K562 (cell line): ENCODE measurements at regions not wholly inside any gene's neighbourhood (a gene's known extent, or its start where the extent isn't known, plus 50 kb on each side); places are given as distances from the start of the nearest gene placed in this dataset.

Experiments
- ATAC-seq: fragments of 200-7000 bp; cut with Tn5 transposase; 3 replicates; pipeline ENCODE4 v1.9.1; 2020; ENCODE audit warnings: moderate library complexity
- BruUV-seq: library from RNA; stranded (reverse); fragments of 400-500 nt; replicated peaks from 2 replicates; lab custom pipeline; 2021; lab: Mats Ljungman, UMichigan
- CTCF ChIA-PET: fragments of 300-600 bp; formaldehyde crosslinking; extraction: SDS; loops from one replicate; lab custom pipeline; 2021; ENCODE audit warnings: low intra/inter-chr PET ratio; lab: Yijun Ruan, JAX
- POLR2A ChIA-PET: fragments of 300-600, 350-650 bp; sonication (Branson Sonifier 250); formaldehyde crosslinking; extraction: SDS; loops from one replicate; lab custom pipeline; 2021; ENCODE audit warnings: antibody characterized with exemption, inconsistent platforms; lab: Yijun Ruan, JAX
- DNase-seq, 4 experiments: peaks; one replicate each; pipeline versions ENCODE4 v3.0.0 to v3.0.0-alpha.2; 2011 to 2018; ENCODE audit warnings: low spot score in 3 of 4, mixed read lengths in 3 of 4; ENCODE audit errors: extremely low read depth in 1 of 4
- FAIRE-seq: peaks from 2 replicates; lab custom pipeline; 2011; peaks lifted over from hg19 to GRCh38; lab: Jason Lieb, UNC
- H2AFZ ChIP-seq: 2 replicates; pipeline ENCODE4 v1.6.0; 2011; ENCODE audit warnings: low read depth, low read length, control low read depth, inconsistent platforms
- H3K27ac ChIP-seq: fragments of 200-600 bp; 3 replicates; pipeline ENCODE4 v1.8.0; 2011; ENCODE audit warnings: low read depth, mild to moderate bottlenecking, control low read depth, inconsistent platforms, low read length, moderate library complexity, mixed read lengths; ENCODE audit errors: extremely low read depth
- H3K27me3 ChIP-seq, 2 experiments: fragments of 300-600 bp in 1 of 2; 2 replicates in 1 of 2; 3 replicates in 1 of 2; pipeline versions ENCODE4 v1.6.0 to v1.8.0; 2011; ENCODE audit warnings: inconsistent platforms in 2 of 2, low read length in 2 of 2, mild to moderate bottlenecking in 1 of 2, mixed read lengths in 1 of 2, moderate library complexity in 1 of 2; ENCODE audit not compliant: control insufficient read depth in 2 of 2, insufficient read depth in 2 of 2
- H3K36me3 ChIP-seq: fragments of 300-600 bp; 3 replicates; pipeline ENCODE4 v1.8.0; 2011; ENCODE audit warnings: mild to moderate bottlenecking, low read length, inconsistent platforms; ENCODE audit not compliant: control insufficient read depth, insufficient read depth
- H3K4me1 ChIP-seq, 2 experiments: fragments of 200-600 bp in 1 of 2; replicated peaks in 1 of 2; 2 replicates in 1 of 2; 3 replicates in 1 of 2; pipeline versions ENCODE4 v1.5.1 to v1.8.0; 2011; ENCODE audit warnings: inconsistent platforms in 2 of 2, low read length in 2 of 2, mild to moderate bottlenecking in 1 of 2, mixed read lengths in 1 of 2, moderate library complexity in 1 of 2; ENCODE audit not compliant: control insufficient read depth in 2 of 2, insufficient read depth in 2 of 2
- H3K4me2 ChIP-seq: 2 replicates; pipeline ENCODE4 v1.6.1; 2011; ENCODE audit warnings: low read length, control low read depth, inconsistent platforms, mixed read lengths; ENCODE audit not compliant: insufficient read depth
- H3K4me3 ChIP-seq: fragments of 200-600 bp; sonication (generic), shearing (Covaris generic); 2 replicates; pipeline ENCODE4 v1.5.1; 2016; ENCODE audit warnings: control low read depth, inconsistent platforms
- H3K79me2 ChIP-seq: fragments of 200-600 bp; 3 replicates; pipeline ENCODE4 v1.8.0; 2011; ENCODE audit warnings: low read length, inconsistent platforms; ENCODE audit not compliant: control insufficient read depth, insufficient read depth
- H3K9ac ChIP-seq, 2 experiments: 2 replicates each; pipeline versions ENCODE4 v1.6.0 to v1.6.1; 2011; ENCODE audit warnings: low read depth in 2 of 2, low read length in 2 of 2, control low read depth in 1 of 2, inconsistent platforms in 1 of 2, mild to moderate bottlenecking in 1 of 2, mixed read lengths in 1 of 2; ENCODE audit not compliant: insufficient read depth in 1 of 2
- H3K9me1 ChIP-seq: one replicate; pipeline ENCODE4 v1.6.0; 2011; ENCODE audit warnings: inconsistent platforms, mild to moderate bottlenecking, low read length, moderate library complexity; ENCODE audit not compliant: control insufficient read depth, insufficient read depth
- H3K9me3 ChIP-seq: replicated peaks from 2 replicates; pipeline ENCODE4 v1.5.1; 2011; ENCODE audit warnings: low read depth, low read length, inconsistent platforms; ENCODE audit not compliant: control insufficient read depth, insufficient read depth
- H4K20me1 ChIP-seq: replicated peaks from 2 replicates; pipeline ENCODE4 v1.6.1; 2011; ENCODE audit warnings: low read length, inconsistent platforms, mixed read lengths; ENCODE audit not compliant: control insufficient read depth, insufficient read depth
- CHD2 ChIP-seq: IDR thresholded peaks from 2 replicates; pipeline ENCODE4 v1.6.1; 2011; ENCODE audit warnings: low read depth, low read length
- CTBP1 ChIP-seq: fragments of 450-650 bp; IDR thresholded peaks from 2 replicates; pipeline ENCODE4 v1.6.1; 2016; ENCODE audit warnings: borderline replicate concordance
- DNMT1 ChIP-seq: fragments of 450-650 bp; IDR thresholded peaks from 2 replicates; pipeline ENCODE4 v1.6.1; 2016; ENCODE audit warnings: antibody characterized with exemption, mild to moderate bottlenecking
- E2F6 ChIP-seq, 2 experiments: IDR thresholded peaks; 2 replicates each; pipeline ENCODE4 v1.6.1; 2011; ENCODE audit warnings: borderline replicate concordance in 1 of 2, control low read depth in 1 of 2, low read depth in 1 of 2, low read length in 1 of 2, mild to moderate bottlenecking in 1 of 2, mixed read lengths in 1 of 2, moderate library complexity in 1 of 2; ENCODE audit not compliant: insufficient read depth in 1 of 2, insufficient read length in 1 of 2, poor library complexity in 1 of 2, severe bottlenecking in 1 of 2; ENCODE audit errors: extremely low read depth in 1 of 2
- EWSR1 ChIP-seq: fragments of 450-650 bp; IDR thresholded peaks from 2 replicates; pipeline ENCODE4 v1.6.1; 2018; ENCODE audit warnings: borderline replicate concordance, mild to moderate bottlenecking, low read depth, moderate library complexity; ENCODE audit not compliant: partially characterized antibody
- FUS ChIP-seq: fragments of 200-400 bp; formaldehyde crosslinking; optimal IDR thresholded peaks from 2 replicates; pipeline ENCODE3; 2017; ENCODE audit warnings: low read depth, low read length
- GATAD2A ChIP-seq: fragments of 450-650 bp; IDR thresholded peaks from 2 replicates; pipeline ENCODE4 v1.6.1; 2017
- KDM4B ChIP-seq, 2 experiments: fragments of 450-650 bp in 1 of 2; sonication (generic) in 1 of 2; IDR thresholded peaks; 2 replicates each; pipeline ENCODE4 v1.6.1; 2016 to 2017; ENCODE audit warnings: borderline replicate concordance in 2 of 2, antibody characterized with exemption in 1 of 2, low read depth in 1 of 2, mild to moderate bottlenecking in 1 of 2
- LEF1 ChIP-seq: fragments of 450-650 bp; IDR thresholded peaks from 2 replicates; pipeline ENCODE4 v1.6.1; 2016; ENCODE audit warnings: mild to moderate bottlenecking
- MBD2 ChIP-seq: sonication (generic); IDR thresholded peaks from 2 replicates; pipeline ENCODE4 v1.6.1; 2016; ENCODE audit warnings: low read depth, borderline replicate concordance
- MIER1 ChIP-seq: fragments of 450-650 bp; IDR thresholded peaks from 2 replicates; pipeline ENCODE4 v1.6.1; 2016; ENCODE audit warnings: antibody characterized with exemption, mild to moderate bottlenecking, low read depth
- MYC ChIP-seq, 2 experiments: fragments of 250-450 bp in 1 of 2; sonication (Bioruptor Pico) in 1 of 2; IDR thresholded peaks; 2 replicates each; pipeline versions ENCODE4 v1.5.1 to v1.6.1; 2012 to 2021; ENCODE audit warnings: low read depth in 2 of 2, borderline replicate concordance in 1 of 2, improper control_type of control experiment in 1 of 2, low read length in 1 of 2, mild to moderate bottlenecking in 1 of 2, moderate library complexity in 1 of 2
- NCOA2 ChIP-seq, 2 experiments: fragments of 450-650 bp; IDR thresholded peaks; 2 replicates each; pipeline ENCODE4 v1.6.1; 2018; ENCODE audit warnings: mild to moderate bottlenecking in 2 of 2, moderate library complexity in 1 of 2; ENCODE audit not compliant: partially characterized antibody in 2 of 2
- NFRKB ChIP-seq: fragments of 450-650 bp; IDR thresholded peaks from 2 replicates; pipeline ENCODE4 v1.6.1; 2016; ENCODE audit warnings: low read depth
- PHB ChIP-seq: fragments of 250-450 bp; sonication (Bioruptor Pico); IDR thresholded peaks from 2 replicates; pipeline ENCODE4 v1.5.0; 2021
- PPARD ChIP-seq: fragments of 250-450 bp; sonication (Bioruptor Pico); IDR thresholded peaks from 2 replicates; pipeline ENCODE4 v1.8.0; 2022; ENCODE audit warnings: inconsistent platforms, mild to moderate bottlenecking, moderate library complexity
- PURB ChIP-seq: sonication (generic); formaldehyde crosslinking; IDR thresholded peaks from 2 replicates; pipeline ENCODE4 v1.9.0; 2021; ENCODE audit warnings: low read depth, mild to moderate bottlenecking, missing genetic modification reagents
- SOX6 ChIP-seq: fragments of 450-650 bp; IDR thresholded peaks from 2 replicates; pipeline ENCODE4 v1.6.1; 2014; ENCODE audit warnings: mild to moderate bottlenecking
- ZBTB11 ChIP-seq, 3 experiments: fragments of 200-800 bp in 1 of 3; fragments of 250-450 bp in 1 of 3; fragments of 450-650 bp in 1 of 3; sonication (Bioruptor Pico) in 1 of 3; sonication (Bioruptor generic) in 1 of 3; formaldehyde crosslinking in 1 of 3; IDR thresholded peaks; 2 replicates each; pipeline versions ENCODE4 v1.6.1 to v1.8.0; 2016 to 2022; ENCODE audit warnings: mild to moderate bottlenecking in 2 of 3, missing genetic modification characterization in 2 of 3, missing compliant biosample characterization in 1 of 3, moderate library complexity in 1 of 3
- ZNF124 ChIP-seq: sonication (generic); formaldehyde crosslinking; IDR thresholded peaks from 2 replicates; pipeline ENCODE4 v1.8.1; 2022; ENCODE audit warnings: missing genetic modification reagents
- WGBS: fragments of 100-300 bp; shearing (Covaris generic); methylation state at CpG from one replicate; pipeline ENCODE4 v1.1.6; 2016; ENCODE audit warnings: low coverage, mixed read lengths; ENCODE audit not compliant: insufficient coverage; ENCODE audit errors: missing lambda C conversion rate; 5-methylcytosine and 5-hydroxymethylcytosine counted together
- in situ Hi-C: fragments of 300-500 bp; cut with MboI; formaldehyde crosslinking; loops from 4 replicates; pipeline ENCODE4 v1.15.0; 2018; ENCODE audit warnings: inconsistent platforms, mixed read lengths
- intact Hi-C: fragments of 100-400 bp; cut with micrococcal nuclease; formaldehyde crosslinking; loops from 2 replicates; pipeline ENCODE4 v1.14.2; 2022

- no peak for TF ChIP-seq ZBTB11 (CRISPR knock-in tag; IDR thresholded peaks at IDR 0.05)
- TF ChIP-seq GATAD2A: no peak
- no peak for TF ChIP-seq SOX6
- no peak for TF ChIP-seq KDM4B (IDR thresholded peaks at IDR 0.05; ENCODE audit: borderline replicate concordance in 2 of 2, low read depth in 1 of 2)
- no peak for TF ChIP-seq FUS
- TF ChIP-seq CTBP1: no peak
- TF ChIP-seq DNMT1: no peak
- TF ChIP-seq MIER1: no peak
- no peak for TF ChIP-seq CHD2
- TF ChIP-seq, all 486 proteins: peak for 0
Observed at GRCh38 chr5:166962461-166962860, 1329.0 kb upstream of the WWC1 start (continued).

- H3K9me1 ChIP-seq: no peaks in the 10 kb centered on the region
- no peaks in the 10 kb centered on the region for H3K79me2 ChIP-seq
- 9% methylated on average over 2 of the region's 5 CpGs for WGBS
- ATAC-seq (no peak), FAIRE-seq (no peak), DNase-seq (no peak)
- BruUV-seq: no TSS peak
- no peak overlapping the region for H3K4me2 ChIP-seq
- no peak overlapping the region for H3K4me3 ChIP-seq
- H3K4me1 ChIP-seq: no peaks in the 10 kb centered on the region
- H3K27ac ChIP-seq: no peak overlapping the region
- CTCF ChIA-PET: no interaction called here
- intact Hi-C loops (no loop called here), in situ Hi-C loops (no loop called here)
- POLR2A ChIA-PET: no interaction called here
- H4K20me1 ChIP-seq: no peaks in the 10 kb centered on the region
- H3K9me3 ChIP-seq: no peaks in the 10 kb centered on the region
- H2AFZ ChIP-seq: no peak overlapping the region
- no peaks in the 10 kb centered on the region for H3K36me3 ChIP-seq
- no peak overlapping the region for H3K9ac ChIP-seq
- H3K27me3 ChIP-seq: no peaks in the 10 kb centered on the region
- TF ChIP-seq NFRKB (no peak), PHB (CRISPR knock-in tag) (no peak), MBD2 (no peak), E2F6 (IDR thresholded peaks at IDR 0.05; ENCODE audit: borderline replicate concordance in 1 of 2, extremely low read depth in 1 of 2, insufficient read depth in 1 of 2, insufficient read length in 1 of 2, low read depth in 1 of 2, low read length in 1 of 2, poor library complexity in 1 of 2, severe bottlenecking in 1 of 2) (no peak), LEF1 (no peak), MYC (IDR thresholded peaks at IDR 0.05; ENCODE audit: low read depth, low read length) (no peak), MYC (CRISPR knock-in tag; IDR thresholded peaks at IDR 0.05; ENCODE audit: borderline replicate concordance, low read depth) (no peak), PPARD (CRISPR knock-in tag) (no peak), NCOA2 (IDR thresholded peaks at IDR 0.05; ENCODE audit: partially characterized antibody in 2 of 2) (no peak), ZNF124 (no peak), PURB (CRISPR knock-in tag) (no peak), EWSR1 (no peak)
Observed at GRCh38 chr5:166963596-166963995, 1327.8 kb upstream of the WWC1 start.
